ACC112 (cell line): ENCODE measurements at regions not wholly inside any gene's neighbourhood (a gene's known extent, or its start where the extent isn't known, plus 50 kb on each side); places are given as distances from the start of the nearest gene placed in this dataset.
A peak's percentile ranks its signal among the peaks of the same experiment; 100 is the strongest.

ENCODE experiments used
- H2AFZ ChIP-seq: fragments of 200-600 bp; sonication (generic); one replicate; pipeline ENCODE4 v1.6.0; 2017; ENCODE audit warnings: antibody characterized with exemption, low read length; ENCODE audit not compliant: unreplicated experiment
- H3K27ac ChIP-seq: fragments of 200-600 bp; sonication (generic); 2 replicates; pipeline ENCODE4 v1.5.1; 2014; ENCODE audit warnings: low read depth, mild to moderate bottlenecking, antibody characterized with exemption, low read length, moderate library complexity
- H3K27me3 ChIP-seq: fragments of 200-600 bp; sonication (generic); 2 replicates; pipeline ENCODE4 v1.6.1; 2014; ENCODE audit warnings: mild to moderate bottlenecking, antibody characterized with exemption, low read length, moderate library complexity, mixed read lengths; ENCODE audit not compliant: insufficient read depth
- H3K36me3 ChIP-seq: fragments of 200-600 bp; sonication (generic); 2 replicates; pipeline ENCODE4 v1.6.1; 2016; ENCODE audit warnings: mild to moderate bottlenecking, antibody characterized with exemption, low read length, moderate library complexity, mixed read lengths; ENCODE audit not compliant: insufficient read depth
- H3K4me1 ChIP-seq: fragments of 200-600 bp; sonication (generic); one replicate; pipeline ENCODE4 v1.6.1; 2016; ENCODE audit warnings: low read length, mixed read lengths; ENCODE audit not compliant: insufficient read depth, unreplicated experiment, control insufficient read depth
- H3K4me3 ChIP-seq: fragments of 200-600 bp; sonication (generic); 2 replicates; pipeline ENCODE4 v1.5.1; 2014; ENCODE audit warnings: mild to moderate bottlenecking, low read depth, low read length
- H3K79me2 ChIP-seq: fragments of 200-600 bp; sonication (generic); one replicate; pipeline ENCODE4 v1.6.0; 2016; ENCODE audit warnings: low read length; ENCODE audit not compliant: control insufficient read depth, unreplicated experiment, insufficient read depth

DNA sequence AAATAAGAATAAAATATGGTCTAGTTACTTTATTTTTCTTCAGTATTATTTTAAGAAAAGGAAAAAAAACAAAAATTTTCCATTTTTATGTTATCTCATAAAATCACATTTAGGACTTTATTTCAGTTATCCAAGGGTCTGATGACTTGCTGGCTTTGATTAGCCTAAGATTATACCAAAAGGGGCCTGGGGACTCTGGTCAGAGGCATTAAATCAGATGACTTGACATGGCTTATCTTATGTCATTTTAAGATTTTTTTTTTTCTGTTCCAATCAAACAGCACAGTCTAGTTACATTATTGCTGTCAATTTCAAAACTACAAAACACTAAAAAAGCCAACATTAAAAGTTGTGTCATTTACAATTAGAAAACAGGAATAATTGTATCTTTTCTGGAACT, 725.4 kb upstream of the NR2F2 start:
- no peaks in the 10 kb centered on the region for H3K27me3 ChIP-seq
- H3K4me3 ChIP-seq, result no peak overlapping the region
- peaks cover 26% of the 10 kb centered on the region for H3K4me1 ChIP-seq
- no peak overlapping the region for H3K27ac ChIP-seq
- no peaks in the 10 kb centered on the region for H3K36me3 ChIP-seq
- no peaks in the 10 kb centered on the region for H3K79me2 ChIP-seq
- H2AFZ ChIP-seq, result no peak overlapping the region

DNA sequence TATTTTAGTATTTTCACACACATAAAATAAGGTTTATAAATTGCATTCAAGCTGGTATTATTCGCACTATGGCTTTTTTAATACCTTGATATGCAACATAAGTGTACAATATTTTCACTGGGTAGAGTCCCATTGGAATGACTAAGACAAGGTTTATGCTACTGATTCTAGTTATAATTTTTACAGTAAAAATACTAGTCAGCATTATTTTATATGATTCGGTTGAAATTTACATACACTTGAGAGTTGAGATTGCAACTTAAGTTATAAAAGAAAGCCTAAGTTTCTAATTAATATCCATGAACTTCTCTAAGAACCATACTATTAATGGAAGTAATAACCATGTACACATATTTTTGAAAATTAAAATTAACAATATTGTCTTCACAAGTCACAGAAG, 723.9 kb upstream of the NR2F2 start:
- Histone ChIP-seq H2AFZ (no peak overlapping the region), H3K27me3 (no peaks in the 10 kb centered on the region), H3K36me3 (no peaks in the 10 kb centered on the region), H3K27ac (no peak overlapping the region), H3K4me3 (no peak overlapping the region), H3K4me1 (peaks cover 26% of the 10 kb centered on the region), H3K79me2 (no peaks in the 10 kb centered on the region)

DNA sequence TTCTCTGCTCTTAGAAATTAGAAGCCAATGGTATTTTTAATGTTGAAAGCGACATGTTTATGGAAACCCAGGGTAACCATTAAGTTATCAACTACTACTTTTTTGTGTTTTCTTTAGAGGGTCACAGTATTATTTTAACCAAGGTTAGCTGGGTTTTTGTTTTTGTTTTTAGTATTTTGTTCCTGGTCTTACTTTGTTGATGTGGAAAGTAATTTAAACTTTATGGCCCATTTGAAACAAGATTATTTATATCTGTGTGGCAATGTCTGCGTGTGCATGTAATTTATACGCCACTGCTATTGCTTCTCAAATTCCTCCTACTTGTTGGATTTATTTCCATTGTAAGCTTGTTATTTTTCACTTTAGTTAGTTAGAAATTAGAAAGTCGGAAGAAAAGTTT, 722.1 kb upstream of the NR2F2 start:
- peak overlapping the region; percentile 59 for H2AFZ ChIP-seq

DNA sequence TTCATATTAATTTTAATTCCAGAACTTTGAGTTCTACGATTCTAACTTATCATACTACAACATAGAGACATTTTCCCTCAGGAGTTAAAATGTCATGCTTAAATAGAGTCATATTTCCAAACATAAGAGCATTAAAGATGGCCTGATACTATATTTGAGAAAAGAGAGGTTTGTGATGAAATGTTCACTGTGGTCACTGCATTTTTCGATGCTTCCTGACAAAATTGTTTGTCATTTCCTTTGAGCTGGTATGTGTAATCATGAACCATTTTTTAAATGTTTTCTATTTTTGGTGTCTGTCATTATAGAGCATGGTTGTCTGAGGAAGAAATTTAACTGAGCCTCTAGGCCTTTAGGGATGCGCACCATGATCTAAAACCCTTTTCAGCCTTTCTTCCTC, 721.4 kb upstream of the NR2F2 start:
- Histone ChIP-seq H3K4me3 (no peak overlapping the region), H3K4me1 (peaks cover 21% of the 10 kb centered on the region), H3K27me3 (no peaks in the 10 kb centered on the region), H3K36me3 (no peaks in the 10 kb centered on the region), H3K27ac (peak overlapping the region; percentile 28), H2AFZ (peak overlapping the region; percentile 59), H3K79me2 (no peaks in the 10 kb centered on the region)

More for the DNA sequence above, 722.1 kb upstream of the NR2F2 start:
- H3K27ac ChIP-seq, result no peak overlapping the region
- no peaks in the 10 kb centered on the region for H3K36me3 ChIP-seq
- H3K4me1 ChIP-seq, result peaks cover 26% of the 10 kb centered on the region
- H3K27me3 ChIP-seq, result no peaks in the 10 kb centered on the region
- H3K79me2 ChIP-seq, result no peaks in the 10 kb centered on the region
- H3K4me3 ChIP-seq, result no peak overlapping the region

DNA sequence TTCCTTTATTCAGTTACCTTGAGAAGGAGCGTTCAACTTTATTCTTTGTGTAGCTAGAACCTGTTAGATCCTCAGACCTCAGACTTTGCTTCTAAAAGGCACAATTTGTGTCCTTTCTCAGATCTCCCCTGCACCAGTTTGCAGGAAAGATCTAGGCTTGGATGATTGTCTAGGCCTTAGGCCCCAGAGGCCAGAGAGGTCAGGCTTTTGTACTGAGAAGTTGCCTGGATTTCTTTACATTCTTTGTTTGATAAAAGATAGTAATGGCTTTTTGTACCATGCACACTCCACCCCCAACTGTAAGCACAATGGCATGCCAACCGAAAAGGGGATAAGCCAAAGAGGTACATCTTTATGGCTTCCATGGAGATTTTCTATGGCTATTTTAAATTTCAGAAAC, 719.6 kb upstream of the NR2F2 start:
- Histone ChIP-seq H2AFZ (no peak overlapping the region), H3K79me2 (no peaks in the 10 kb centered on the region), H3K4me1 (peaks cover 10% of the 10 kb centered on the region), H3K36me3 (no peaks in the 10 kb centered on the region), H3K27ac (no peak overlapping the region), H3K4me3 (no peak overlapping the region), H3K27me3 (no peaks in the 10 kb centered on the region)

DNA sequence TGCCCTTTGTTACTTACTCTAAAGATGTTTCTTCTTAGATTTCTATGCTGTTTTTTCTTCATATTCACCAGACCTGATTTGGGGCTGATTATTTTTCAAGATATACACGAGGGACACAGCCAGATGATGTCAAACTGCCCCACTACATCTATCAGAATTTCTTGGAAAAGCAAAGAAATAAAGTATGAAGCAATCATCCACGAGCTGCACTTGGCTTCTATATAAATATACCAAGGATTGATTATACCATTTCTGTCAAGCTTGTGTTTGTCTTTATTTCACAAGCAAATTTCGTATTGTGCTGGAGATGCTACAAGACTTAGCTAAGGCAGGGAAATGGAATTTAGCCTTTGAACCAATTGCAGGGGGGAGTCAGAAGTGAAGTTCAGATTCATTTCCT, 715.1 kb upstream of the NR2F2 start:
- H3K4me3 ChIP-seq, result no peak overlapping the region
- H3K27me3 ChIP-seq, result no peaks in the 10 kb centered on the region
- H3K27ac ChIP-seq, result no peak overlapping the region
- H3K4me1 ChIP-seq, result no peaks in the 10 kb centered on the region
- H3K79me2 ChIP-seq, result no peaks in the 10 kb centered on the region
- no peak overlapping the region for H2AFZ ChIP-seq
- no peaks in the 10 kb centered on the region for H3K36me3 ChIP-seq

DNA sequence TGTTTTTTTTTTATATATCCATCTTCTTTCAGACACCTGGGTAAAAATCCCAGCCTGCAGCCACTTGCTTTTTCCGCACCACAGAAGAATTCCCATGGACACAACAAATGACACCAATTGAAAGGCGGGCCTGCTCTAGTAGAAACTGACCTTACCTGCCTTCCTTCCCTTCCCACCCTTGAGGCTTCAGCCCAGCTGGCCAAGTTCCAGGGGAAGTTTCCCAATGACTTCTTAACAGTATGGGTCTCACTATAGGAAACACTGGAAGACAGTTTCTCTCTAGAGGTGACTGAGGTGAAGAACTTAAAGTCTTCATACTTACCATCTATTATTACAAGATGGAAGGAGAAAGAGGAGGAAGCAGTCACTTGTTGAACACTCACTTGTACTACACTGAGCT, 714.2 kb upstream of the NR2F2 start:
- H3K27me3 ChIP-seq, result no peaks in the 10 kb centered on the region
- H3K4me3 ChIP-seq, result no peak overlapping the region
- peaks cover 4% of the 10 kb centered on the region for H3K4me1 ChIP-seq
- H3K79me2 ChIP-seq, result no peaks in the 10 kb centered on the region
- no peak overlapping the region for H2AFZ ChIP-seq
- H3K36me3 ChIP-seq, result no peaks in the 10 kb centered on the region
- H3K27ac ChIP-seq, result no peak overlapping the region

DNA sequence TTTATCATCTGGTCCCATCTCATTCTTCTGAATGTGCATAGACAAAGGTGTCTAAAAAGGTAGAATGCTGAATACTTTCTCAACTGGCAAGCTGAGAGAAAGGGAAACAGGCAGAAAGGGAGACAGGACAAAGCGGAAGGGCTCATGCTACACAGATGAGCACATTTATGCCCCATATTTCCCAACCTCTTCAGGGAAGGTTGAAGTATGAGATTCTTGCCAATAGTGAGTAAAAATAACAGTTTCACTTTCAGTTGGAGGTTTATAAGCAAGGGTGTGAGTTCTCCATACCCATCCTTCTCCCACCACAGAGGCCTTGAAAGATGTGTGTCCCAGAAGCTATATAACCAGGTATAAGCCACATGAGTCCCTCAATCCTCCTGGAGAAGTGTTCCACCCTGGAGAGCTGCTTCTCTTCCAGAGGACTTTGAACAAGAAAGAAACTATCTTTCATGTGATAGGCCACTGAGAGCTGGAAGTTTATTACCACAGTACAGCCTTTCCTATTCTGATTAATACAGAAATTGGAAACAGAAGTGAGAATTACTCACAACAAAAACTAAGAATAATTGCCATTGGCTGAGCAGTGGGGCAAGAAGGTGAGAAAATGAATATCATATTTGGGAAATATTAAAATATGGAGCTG, 709.4 kb upstream of the NR2F2 start:
- Histone ChIP-seq H2AFZ (peak overlapping the region; percentile 93), H3K4me3 (peak overlapping the region; percentile 28; the same call in 1 of the 2 replicates), H3K27ac (no peak overlapping the region), H3K36me3 (no peaks in the 10 kb centered on the region), H3K4me1 (peaks cover 4% of the 10 kb centered on the region), H3K27me3 (no peaks in the 10 kb centered on the region), H3K79me2 (no peaks in the 10 kb centered on the region)

DNA sequence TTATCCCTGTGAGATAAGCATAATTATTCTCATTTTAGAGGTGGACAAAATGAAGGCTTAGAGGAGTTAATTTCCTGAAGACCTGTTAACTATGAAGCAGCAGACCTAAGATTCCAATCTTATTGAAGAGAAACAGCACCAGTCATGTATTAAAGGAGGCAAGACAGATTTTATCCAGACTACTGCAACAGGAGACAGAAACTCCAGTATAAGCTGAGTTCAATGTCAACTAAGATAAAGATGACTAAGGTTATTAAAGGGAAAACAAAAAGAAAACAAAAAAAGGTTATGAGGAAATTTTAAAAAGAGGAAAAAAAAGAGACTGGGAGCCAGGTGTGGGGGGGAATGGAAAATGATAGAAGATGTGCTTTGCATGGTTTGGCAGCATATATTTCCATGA, 707.7 kb upstream of the NR2F2 start:
- Histone ChIP-seq H3K79me2 (no peaks in the 10 kb centered on the region), H3K4me1 (peaks cover 4% of the 10 kb centered on the region), H2AFZ (no peak overlapping the region), H3K27me3 (no peaks in the 10 kb centered on the region), H3K36me3 (no peaks in the 10 kb centered on the region), H3K27ac (no peak overlapping the region), H3K4me3 (no peak overlapping the region)

DNA sequence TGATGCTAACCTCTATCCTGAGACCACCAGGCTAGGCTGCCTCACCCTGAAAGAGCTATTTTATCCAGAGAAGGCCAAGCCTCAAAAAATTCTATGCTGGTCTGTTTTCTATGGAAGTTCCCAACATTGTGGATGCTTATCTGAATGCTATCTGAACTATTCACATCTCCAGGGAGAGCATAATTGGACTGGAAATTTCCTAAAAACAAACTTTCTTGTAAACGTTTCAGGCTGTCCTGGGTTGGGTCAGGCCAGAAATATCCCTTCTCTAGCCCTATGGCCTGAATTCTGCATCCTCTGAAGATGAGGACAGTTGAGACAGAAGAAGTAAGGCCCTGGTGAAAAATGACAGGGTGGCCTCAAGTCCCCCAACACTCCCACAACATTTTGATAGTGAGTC, 706.4 kb upstream of the NR2F2 start:
- H3K4me3 ChIP-seq, result no peak overlapping the region
- peaks cover 4% of the 10 kb centered on the region for H3K4me1 ChIP-seq
- no peaks in the 10 kb centered on the region for H3K79me2 ChIP-seq
- no peaks in the 10 kb centered on the region for H3K27me3 ChIP-seq
- H3K36me3 ChIP-seq, result no peaks in the 10 kb centered on the region
- no peak overlapping the region for H2AFZ ChIP-seq
- no peak overlapping the region for H3K27ac ChIP-seq

DNA sequence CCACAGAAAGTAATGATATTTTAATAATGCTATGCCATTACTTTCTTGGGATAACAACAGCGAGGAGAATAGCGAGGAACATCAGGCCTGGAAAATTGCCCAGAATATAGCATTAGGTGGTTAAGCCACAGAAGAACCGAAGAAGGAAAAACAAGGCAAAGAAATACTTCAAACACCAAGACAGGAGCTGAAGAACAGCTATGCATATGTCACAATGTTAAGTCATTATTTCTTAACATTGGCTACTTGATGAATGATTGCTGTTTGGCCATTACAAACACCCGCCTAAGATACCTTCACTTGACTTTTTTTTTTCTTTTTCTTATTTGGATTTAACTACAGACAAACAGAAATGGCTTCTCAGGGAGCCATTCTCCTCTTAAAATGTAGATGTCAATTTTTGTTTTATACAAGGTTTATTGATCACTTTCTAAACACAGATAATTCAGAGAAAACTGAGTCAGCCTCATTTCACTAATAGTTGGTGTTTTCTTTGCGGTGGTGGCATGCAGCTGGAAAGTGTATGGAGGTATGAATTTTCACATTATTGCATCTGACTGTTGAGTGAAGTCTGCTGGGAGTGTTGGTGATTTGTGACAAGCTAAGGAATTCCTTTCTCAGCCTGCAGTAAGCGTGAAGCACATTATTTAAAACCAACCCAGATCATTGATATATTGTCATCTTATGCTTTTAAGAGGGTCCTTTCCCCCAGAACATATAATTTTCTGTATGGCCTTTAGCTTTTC, 705.7 kb upstream of the NR2F2 start:
- no peak overlapping the region for H3K27ac ChIP-seq
- no peaks in the 10 kb centered on the region for H3K36me3 ChIP-seq
- H3K4me3 ChIP-seq, result no peak overlapping the region
- H3K27me3 ChIP-seq, result no peaks in the 10 kb centered on the region
- H2AFZ ChIP-seq, result no peak overlapping the region
- no peaks in the 10 kb centered on the region for H3K79me2 ChIP-seq
- peaks cover 4% of the 10 kb centered on the region for H3K4me1 ChIP-seq
